HepG2 (cell line): ENCODE measurements at regions not wholly inside any gene's neighbourhood (a gene's known extent, or its start where the extent isn't known, plus 50 kb on each side); places are given as distances from the start of the nearest gene placed in this dataset.

ENCODE experiments used
- GATAD2A ChIP-seq: IDR thresholded peaks from 2 replicates; pipeline ENCODE4 v1.6.1; 2016
- SKI ChIP-seq: fragments of 450-650 bp; IDR thresholded peaks from one replicate; pipeline ENCODE4 v1.6.1; 2018; ENCODE audit warnings: mild to moderate bottlenecking; ENCODE audit not compliant: partially characterized antibody
- SMC3 ChIP-seq: IDR thresholded peaks from 2 replicates; pipeline ENCODE4 v1.6.1; 2011; ENCODE audit warnings: low read length, improper control_type of control experiment
- ZBTB38 ChIP-seq: sonication (generic); formaldehyde crosslinking; IDR thresholded peaks from 2 replicates; pipeline ENCODE4 v1.5.1; 2020; ENCODE audit warnings: mild to moderate bottlenecking, missing genetic modification reagents
- ZNF543 ChIP-seq: sonication (generic); formaldehyde crosslinking; IDR thresholded peaks from 2 replicates; pipeline ENCODE4 v1.4.0; 2020; ENCODE audit warnings: mild to moderate bottlenecking, missing genetic modification reagents
- ZNF572 ChIP-seq: sonication (generic); formaldehyde crosslinking; IDR thresholded peaks from 2 replicates; pipeline ENCODE4 v1.5.1; 2020; ENCODE audit warnings: mild to moderate bottlenecking, missing genetic modification reagents
- ZNF678 ChIP-seq: sonication (generic); formaldehyde crosslinking; IDR thresholded peaks from 2 replicates; pipeline ENCODE4 v1.4.0; 2020; ENCODE audit warnings: mild to moderate bottlenecking, missing genetic modification reagents
- ZNF713 ChIP-seq: sonication (generic); formaldehyde crosslinking; IDR thresholded peaks from 2 replicates; pipeline ENCODE4 v1.4.0; 2020; ENCODE audit warnings: mild to moderate bottlenecking, missing genetic modification reagents
- TF ChIP-seq, protein P1 (sequence below): IDR thresholded peaks from 2 replicates; pipeline ENCODE4 v1.6.1; 2016; ENCODE audit warnings: low read depth, borderline replicate concordance
- TF ChIP-seq, protein P2 (sequence below), 2 experiments: sonication (generic) in 1 of 2; formaldehyde crosslinking in 1 of 2; IDR thresholded peaks; 2 replicates each; pipeline versions ENCODE4 v1.4.0 to v1.6.1; 2018 to 2020; ENCODE audit warnings: missing genetic modification reagents in 2 of 2, borderline replicate concordance in 1 of 2, low read depth in 1 of 2, mild to moderate bottlenecking in 1 of 2, missing biosample characterization in 1 of 2
- TF ChIP-seq, protein P3 (sequence below): sonication (generic); formaldehyde crosslinking; IDR thresholded peaks from 2 replicates; pipeline ENCODE4 v1.5.1; 2020; ENCODE audit warnings: mild to moderate bottlenecking, missing genetic modification reagents, moderate library complexity

DNA sequence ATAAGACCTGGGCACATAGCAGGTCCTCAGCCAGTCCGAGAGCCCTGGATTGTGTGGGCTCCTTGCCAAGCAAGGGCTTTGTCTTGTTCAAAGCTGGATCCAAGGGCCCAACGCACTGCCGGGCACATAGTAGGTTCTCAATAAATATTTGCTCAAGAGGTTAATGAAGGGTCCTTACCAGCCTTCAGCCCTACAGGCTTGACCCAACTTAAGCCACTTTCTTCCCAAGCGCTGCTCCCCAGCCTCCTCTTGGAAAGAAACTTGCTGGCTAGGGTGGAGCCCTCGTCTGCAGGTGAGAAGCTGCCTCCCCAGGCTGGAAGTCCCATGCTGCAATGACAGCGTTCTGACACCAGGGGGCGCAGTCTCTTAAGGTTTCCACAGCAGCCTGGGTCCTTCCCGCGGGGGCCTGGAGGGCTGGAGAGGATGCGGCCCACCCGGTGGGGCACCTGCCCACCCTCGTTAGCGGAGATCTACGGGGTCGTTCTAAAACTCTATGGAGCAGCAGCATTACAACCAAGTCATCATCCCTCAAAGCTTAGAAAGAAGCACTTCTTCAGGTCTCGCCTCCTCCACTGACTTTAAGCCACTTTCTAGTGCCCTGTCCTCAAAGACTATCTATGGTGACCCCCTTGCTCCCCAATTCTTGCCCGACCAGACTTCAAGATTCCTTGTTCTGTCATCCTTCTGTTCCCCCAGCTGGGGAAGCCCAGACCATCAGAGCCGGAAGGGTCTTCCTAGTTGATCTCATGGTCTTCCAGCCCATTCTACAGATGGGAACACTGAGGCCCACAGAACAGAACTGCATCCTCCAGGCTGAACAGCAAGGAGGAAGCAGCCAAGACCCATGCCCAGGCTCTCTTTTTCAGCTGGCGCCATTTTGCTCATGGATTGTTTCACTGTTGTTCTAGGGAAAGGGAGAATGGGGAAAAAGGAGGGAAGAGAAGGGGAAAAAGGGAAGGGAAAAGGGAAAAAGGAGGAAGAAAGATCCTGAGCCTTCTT is 115.4 kb downstream of the LHX2 start (continued):
- 0 out of 2 replicates have a peak, but pooled peaks have one; percentile 54 for TF ChIP-seq ZNF572 (CRISPR knock-in tag)
- TF ChIP-seq, protein P1, sequence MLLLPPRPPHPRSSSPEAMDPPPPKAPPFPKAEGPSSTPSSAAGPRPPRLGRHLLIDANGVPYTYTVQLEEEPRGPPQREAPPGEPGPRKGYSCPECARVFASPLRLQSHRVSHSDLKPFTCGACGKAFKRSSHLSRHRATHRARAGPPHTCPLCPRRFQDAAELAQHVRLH (CRISPR knock-in tag): 0 out of 2 replicates have a peak, but pooled peaks have one; percentile 27
- TF ChIP-seq, protein P2, sequence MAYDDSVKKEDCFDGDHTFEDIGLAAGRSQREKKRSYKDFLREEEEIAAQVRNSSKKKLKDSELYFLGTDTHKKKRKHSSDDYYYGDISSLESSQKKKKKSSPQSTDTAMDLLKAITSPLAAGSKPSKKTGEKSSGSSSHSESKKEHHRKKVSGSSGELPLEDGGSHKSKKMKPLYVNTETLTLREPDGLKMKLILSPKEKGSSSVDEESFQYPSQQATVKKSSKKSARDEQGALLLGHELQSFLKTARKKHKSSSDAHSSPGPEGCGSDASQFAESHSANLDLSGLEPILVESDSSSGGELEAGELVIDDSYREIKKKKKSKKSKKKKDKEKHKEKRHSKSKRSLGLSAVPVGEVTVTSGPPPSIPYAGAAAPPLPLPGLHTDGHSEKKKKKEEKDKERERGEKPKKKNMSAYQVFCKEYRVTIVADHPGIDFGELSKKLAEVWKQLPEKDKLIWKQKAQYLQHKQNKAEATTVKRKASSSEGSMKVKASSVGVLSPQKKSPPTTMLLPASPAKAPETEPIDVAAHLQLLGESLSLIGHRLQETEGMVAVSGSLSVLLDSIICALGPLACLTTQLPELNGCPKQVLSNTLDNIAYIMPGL (CRISPR knock-in tag; IDR thresholded peaks at IDR 0.05; ENCODE audit: borderline replicate concordance in 1 of 2, low read depth in 1 of 2): 0 out of 4 replicates have a peak, but pooled peaks have one; percentile 24 to 39
- TF ChIP-seq SKI: no peak
- peak; percentile 58 for TF ChIP-seq SMC3
- TF ChIP-seq, protein P3, sequence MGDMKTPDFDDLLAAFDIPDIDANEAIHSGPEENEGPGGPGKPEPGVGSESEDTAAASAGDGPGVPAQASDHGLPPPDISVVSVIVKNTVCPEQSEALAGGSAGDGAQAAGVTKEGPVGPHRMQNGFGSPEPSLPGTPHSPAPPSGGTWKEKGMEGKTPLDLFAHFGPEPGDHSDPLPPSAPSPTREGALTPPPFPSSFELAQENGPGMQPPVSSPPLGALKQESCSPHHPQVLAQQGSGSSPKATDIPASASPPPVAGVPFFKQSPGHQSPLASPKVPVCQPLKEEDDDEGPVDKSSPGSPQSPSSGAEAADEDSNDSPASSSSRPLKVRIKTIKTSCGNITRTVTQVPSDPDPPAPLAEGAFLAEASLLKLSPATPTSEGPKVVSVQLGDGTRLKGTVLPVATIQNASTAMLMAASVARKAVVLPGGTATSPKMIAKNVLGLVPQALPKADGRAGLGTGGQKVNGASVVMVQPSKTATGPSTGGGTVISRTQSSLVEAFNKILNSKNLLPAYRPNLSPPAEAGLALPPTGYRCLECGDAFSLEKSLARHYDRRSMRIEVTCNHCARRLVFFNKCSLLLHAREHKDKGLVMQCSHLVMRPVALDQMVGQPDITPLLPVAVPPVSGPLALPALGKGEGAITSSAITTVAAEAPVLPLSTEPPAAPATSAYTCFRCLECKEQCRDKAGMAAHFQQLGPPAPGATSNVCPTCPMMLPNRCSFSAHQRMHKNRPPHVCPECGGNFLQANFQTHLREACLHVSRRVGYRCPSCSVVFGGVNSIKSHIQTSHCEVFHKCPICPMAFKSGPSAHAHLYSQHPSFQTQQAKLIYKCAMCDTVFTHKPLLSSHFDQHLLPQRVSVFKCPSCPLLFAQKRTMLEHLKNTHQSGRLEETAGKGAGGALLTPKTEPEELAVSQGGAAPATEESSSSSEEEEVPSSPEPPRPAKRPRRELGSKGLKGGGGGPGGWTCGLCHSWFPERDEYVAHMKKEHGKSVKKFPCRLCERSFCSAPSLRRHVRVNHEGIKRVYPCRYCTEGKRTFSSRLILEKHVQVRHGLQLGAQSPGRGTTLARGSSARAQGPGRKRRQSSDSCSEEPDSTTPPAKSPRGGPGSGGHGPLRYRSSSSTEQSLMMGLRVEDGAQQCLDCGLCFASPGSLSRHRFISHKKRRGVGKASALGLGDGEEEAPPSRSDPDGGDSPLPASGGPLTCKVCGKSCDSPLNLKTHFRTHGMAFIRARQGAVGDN: peak; percentile 55
- TF ChIP-seq GATAD2A (CRISPR knock-in tag): 0 out of 2 replicates have a peak, but pooled peaks have one; percentile 23
- TF ChIP-seq ZNF543: 0 out of 2 replicates have a peak, but pooled peaks have one; percentile 32
- 0 out of 2 replicates have a peak, but pooled peaks have one; percentile 45 for TF ChIP-seq ZBTB38 (CRISPR knock-in tag)
- no peak for TF ChIP-seq ZNF713 (CRISPR knock-in tag)
- TF ChIP-seq ZNF678: 0 out of 2 replicates have a peak, but pooled peaks have one; percentile 17
